Astrocyte (in vitro differentiated cells and primary cell): ENCODE measurements at regions not wholly inside any gene's neighbourhood (a gene's known extent, or its start where the extent isn't known, plus 50 kb on each side); places are given as distances from the start of the nearest gene placed in this dataset.

Experiments
- DNase-seq: peaks from one replicate; pipeline ENCODE4 v3.0.0-alpha.2; 2010; ENCODE audit warnings: low read depth
- FAIRE-seq: peaks from 2 replicates; lab custom pipeline; 2011; peaks lifted over from hg19 to GRCh38; lab: Jason Lieb, UNC
- H2AFZ ChIP-seq: 2 replicates; pipeline ENCODE4 v1.6.0; 2012; ENCODE audit warnings: low read depth, low read length, inconsistent platforms
- H3K27ac ChIP-seq: 2 replicates; pipeline ENCODE4 v1.5.1; 2011; ENCODE audit warnings: low read depth, low read length, inconsistent platforms
- H3K27me3 ChIP-seq: 2 replicates; pipeline ENCODE4 v1.6.0; 2011; ENCODE audit warnings: low read length, inconsistent platforms; ENCODE audit not compliant: insufficient read depth
- H3K36me3 ChIP-seq: 2 replicates; pipeline ENCODE4 v1.5.1; 2011; ENCODE audit warnings: low read length, inconsistent platforms; ENCODE audit not compliant: insufficient read depth
- H3K4me1 ChIP-seq: 2 replicates; pipeline ENCODE4 v1.5.1; 2011; ENCODE audit warnings: low read length, inconsistent platforms; ENCODE audit not compliant: insufficient read depth
- H3K4me2 ChIP-seq: 2 replicates; pipeline ENCODE4 v1.6.0; 2012; ENCODE audit warnings: low read length, inconsistent platforms
- H3K4me3 ChIP-seq: 2 replicates; pipeline ENCODE4 v1.5.1; 2011; ENCODE audit warnings: low read depth, mild to moderate bottlenecking, low read length, inconsistent platforms; ENCODE audit not compliant: insufficient read depth
- H3K79me2 ChIP-seq: 2 replicates; pipeline ENCODE4 v1.6.0; 2012; ENCODE audit warnings: mild to moderate bottlenecking, low read length, inconsistent platforms; ENCODE audit not compliant: insufficient read depth
- H3K9ac ChIP-seq: 2 replicates; pipeline ENCODE4 v1.6.0; 2012; ENCODE audit warnings: mild to moderate bottlenecking, low read length, inconsistent platforms
- H3K9me3 ChIP-seq: 2 replicates; pipeline ENCODE4 v1.5.1; 2012; ENCODE audit warnings: low read depth, mild to moderate bottlenecking, low read length, inconsistent platforms; ENCODE audit not compliant: insufficient read depth
- H4K20me1 ChIP-seq: 2 replicates; pipeline ENCODE4 v1.6.0; 2012; ENCODE audit warnings: low read length, inconsistent platforms; ENCODE audit not compliant: insufficient read depth
- H3K27ac Mint-ChIP-seq: one replicate; pipeline ENCODE4 v1.8.0; 2021; ENCODE audit warnings: mild to moderate bottlenecking, mixed read lengths; ENCODE audit not compliant: unreplicated experiment
- H3K27me3 Mint-ChIP-seq: one replicate; pipeline ENCODE4 v1.8.0; 2021; ENCODE audit warnings: low read depth, mixed read lengths; ENCODE audit not compliant: unreplicated experiment
- H3K36me3 Mint-ChIP-seq: one replicate; pipeline ENCODE4 v1.8.0; 2021; ENCODE audit warnings: low read depth, mixed read lengths; ENCODE audit not compliant: unreplicated experiment
- H3K4me1 Mint-ChIP-seq: one replicate; pipeline ENCODE4 v1.8.0; 2021; ENCODE audit warnings: low read depth, mixed read lengths; ENCODE audit not compliant: unreplicated experiment
- H3K4me3 Mint-ChIP-seq: one replicate; pipeline ENCODE4 v1.8.0; 2021; ENCODE audit warnings: mild to moderate bottlenecking, moderate library complexity, mixed read lengths; ENCODE audit not compliant: unreplicated experiment
- H3K9me3 Mint-ChIP-seq: one replicate; pipeline ENCODE4 v1.8.0; 2021; ENCODE audit warnings: mild to moderate bottlenecking, mixed read lengths; ENCODE audit not compliant: unreplicated experiment
- CTCF ChIP-seq: IDR thresholded peaks from 2 replicates; pipeline ENCODE4 v1.5.1; 2011; ENCODE audit warnings: low read depth, mild to moderate bottlenecking, inconsistent platforms, low read length, moderate library complexity; ENCODE audit not compliant: insufficient read depth
- EZH2 ChIP-seq: IDR thresholded peaks from 2 replicates; pipeline ENCODE4 v1.6.1; 2012; ENCODE audit warnings: mild to moderate bottlenecking, low read length, inconsistent platforms; ENCODE audit not compliant: insufficient read depth

GRCh38 chr3:107882261-107882660 is 208.6 kb downstream of the CD47 start:
- TF ChIP-seq CTCF, result no peak
- no peak for TF ChIP-seq EZH2
- H3K27ac ChIP-seq, result no peak overlapping the region
- H4K20me1 ChIP-seq, result no peaks in the 10 kb centered on the region
- no peak for FAIRE-seq
- no peaks in the 10 kb centered on the region for H3K36me3 ChIP-seq
- Mint-ChIP-seq H3K4me3 (no peak overlapping the region), H3K9me3 (no peaks in the 10 kb centered on the region), H3K27me3 (no peaks in the 10 kb centered on the region), H3K27ac (no peak overlapping the region), H3K4me1 (peaks cover 15% of the 10 kb centered on the region), H3K36me3 (no peaks in the 10 kb centered on the region)
- no peak overlapping the region for H3K4me3 ChIP-seq
- peaks cover 2% of the 10 kb centered on the region for H3K27me3 ChIP-seq
- H3K79me2 ChIP-seq, result no peaks in the 10 kb centered on the region
- DNase-seq, result no peak
- H2AFZ ChIP-seq, result no peak overlapping the region
- H3K4me2 ChIP-seq, result no peak overlapping the region
- no peak overlapping the region for H3K9ac ChIP-seq
- no peaks in the 10 kb centered on the region for H3K4me1 ChIP-seq
- no peaks in the 10 kb centered on the region for H3K9me3 ChIP-seq

GRCh38 chr3:107881509-107881908 is 209.3 kb downstream of the CD47 start:
- H3K9me3 ChIP-seq, result no peaks in the 10 kb centered on the region
- no peak overlapping the region for H3K27ac ChIP-seq
- H3K4me1 Mint-ChIP-seq, result peaks cover 15% of the 10 kb centered on the region
- H3K27ac Mint-ChIP-seq, result no peak overlapping the region
- no peak overlapping the region for H3K4me3 ChIP-seq
- no peaks in the 10 kb centered on the region for H3K36me3 Mint-ChIP-seq
- no peaks in the 10 kb centered on the region for H3K79me2 ChIP-seq
- DNase-seq (no peak), FAIRE-seq (no peak)
- no peak for TF ChIP-seq EZH2
- TF ChIP-seq CTCF, result no peak
- H2AFZ ChIP-seq, result no peak overlapping the region
- no peaks in the 10 kb centered on the region for H3K4me1 ChIP-seq
- no peak overlapping the region for H3K9ac ChIP-seq
- H3K4me2 ChIP-seq, result no peak overlapping the region
- no peaks in the 10 kb centered on the region for H3K27me3 Mint-ChIP-seq
- no peaks in the 10 kb centered on the region for H4K20me1 ChIP-seq
- H3K36me3 ChIP-seq, result no peaks in the 10 kb centered on the region
- H3K27me3 ChIP-seq, result peaks cover 2% of the 10 kb centered on the region
- H3K9me3 Mint-ChIP-seq, result no peaks in the 10 kb centered on the region
- H3K4me3 Mint-ChIP-seq, result no peak overlapping the region

- H3K4me1 Mint-ChIP-seq, result peaks cover 15% of the 10 kb centered on the region
- no peak overlapping the region for H3K4me3 Mint-ChIP-seq
- FAIRE-seq, result no peak
Observed at GRCh38 chr3:107880702-107881101, 210.1 kb downstream of the CD47 start.

More at GRCh38 chr3:107880702-107881101, 210.1 kb downstream of the CD47 start:
- no peak overlapping the region for H3K4me3 ChIP-seq
- Mint-ChIP-seq H3K27ac (no peak overlapping the region), H3K9me3 (no peaks in the 10 kb centered on the region), H3K27me3 (no peaks in the 10 kb centered on the region), H3K36me3 (no peaks in the 10 kb centered on the region)
- no peak overlapping the region for H3K4me2 ChIP-seq
- H4K20me1 ChIP-seq, result no peaks in the 10 kb centered on the region
- H3K27ac ChIP-seq, result no peak overlapping the region
- H3K9me3 ChIP-seq, result no peaks in the 10 kb centered on the region
- no peaks in the 10 kb centered on the region for H3K4me1 ChIP-seq
- no peaks in the 10 kb centered on the region for H3K36me3 ChIP-seq
- peaks cover 2% of the 10 kb centered on the region for H3K27me3 ChIP-seq
- H3K9ac ChIP-seq, result no peak overlapping the region
- H2AFZ ChIP-seq, result no peak overlapping the region
- H3K79me2 ChIP-seq, result no peaks in the 10 kb centered on the region
- DNase-seq, result no peak
- no peak for TF ChIP-seq CTCF
- TF ChIP-seq EZH2, result no peak
